HCT116 (cell line): ENCODE measurements at regions not wholly inside any gene's neighbourhood (a gene's known extent, or its start where the extent isn't known, plus 50 kb on each side); places are given as distances from the start of the nearest gene placed in this dataset.

Source experiments
- ATAC-seq: fragments of 200-7000 bp; cut with Tn5 transposase; 2 replicates; pipeline ENCODE4 v1.9.1; 2020; ENCODE audit warnings: mild to moderate bottlenecking, moderate library complexity
- BruUV-seq: library from RNA; stranded (reverse); fragments of 400-500 nt; replicated peaks from 2 replicates; lab custom pipeline; 2021; lab: Mats Ljungman, UMichigan
- CTCF ChIA-PET: fragments of 300-600 bp; sonication (Branson Sonifier 250); formaldehyde crosslinking; loops from one replicate; lab custom pipeline; 2021; ENCODE audit warnings: antibody characterized with exemption; lab: Charles Lee
- POLR2A ChIA-PET: fragments of 300-600, 350-600 bp; sonication (Branson Sonifier 250); formaldehyde crosslinking; loops from one replicate; lab custom pipeline; 2021; ENCODE audit warnings: antibody characterized with exemption; lab: Charles Lee
- RAD21 ChIA-PET, 2 experiments: fragments of 300-600 bp; sonication (Branson Sonifier 250); formaldehyde crosslinking; loops; one replicate each; lab custom pipeline; 2023; ENCODE audit warnings: low total read pairs in 2 of 2; ENCODE audit not compliant: uncharacterized antibody in 2 of 2, unreplicated experiment in 2 of 2, low non-redundant PET in 1 of 2; lab: Charles Lee
- DNase-seq: peaks from one replicate; pipeline ENCODE4 v3.0.0-alpha.2; 2010; ENCODE audit warnings: low read depth, low spot score
- H2AFZ ChIP-seq: fragments of 200-600 bp; shearing (Covaris generic), sonication (generic); 2 replicates; pipeline ENCODE4 v1.6.1; 2017; ENCODE audit warnings: low read depth, mixed run types, mixed read lengths, antibody characterized with exemption, low read length; ENCODE audit not compliant: poor library complexity, severe bottlenecking
- H3K27ac ChIP-seq: 2 replicates; pipeline ENCODE4 v1.5.1; 2012; ENCODE audit warnings: low read depth, low read length
- H3K27me3 ChIP-seq: fragments of 200-600 bp; sonication (generic); 2 replicates; pipeline ENCODE4 v1.6.1; 2016; ENCODE audit warnings: mixed run types, low read length, mixed read lengths; ENCODE audit not compliant: insufficient read depth
- H3K36me3 ChIP-seq, 2 experiments: fragments of 200-500 bp in 1 of 2; fragments of 200-600 bp in 1 of 2; sonication (Bioruptor generic) in 1 of 2; sonication (generic) in 1 of 2; 2 replicates each; pipeline versions ENCODE4 v1.5.1 to v1.6.1; 2014 to 2016; ENCODE audit warnings: low read length in 2 of 2, inconsistent platforms in 1 of 2, mixed read lengths in 1 of 2, mixed run types in 1 of 2; ENCODE audit not compliant: insufficient read depth in 2 of 2, control insufficient read depth in 1 of 2
- H3K4me1 ChIP-seq, 2 experiments: fragments of 200-600 bp in 1 of 2; sonication (generic) in 1 of 2; 2 replicates each; pipeline versions ENCODE4 v1.5.1 to v1.6.1; 2012 to 2017; ENCODE audit warnings: low read length in 2 of 2, inconsistent platforms in 1 of 2, mild to moderate bottlenecking in 1 of 2, mixed read lengths in 1 of 2, mixed run types in 1 of 2, moderate library complexity in 1 of 2; ENCODE audit not compliant: insufficient read depth in 2 of 2, control insufficient read depth in 1 of 2
- H3K4me2 ChIP-seq: fragments of 200-600 bp; sonication (generic); 2 replicates; pipeline ENCODE4 v1.6.1; 2017; ENCODE audit warnings: mixed run types, low read length, mixed read lengths
- H3K4me3 ChIP-seq, 2 experiments: fragments of 200-600 bp in 1 of 2; sonication (generic) in 1 of 2; replicated peaks in 1 of 2; 2 replicates each; pipeline ENCODE4 v1.5.1; 2011 to 2016; ENCODE audit warnings: low read length in 2 of 2, control low read depth in 1 of 2, low read depth in 1 of 2, mild to moderate bottlenecking in 1 of 2, mixed read lengths in 1 of 2, mixed run types in 1 of 2
- H3K79me2 ChIP-seq: fragments of 200-600 bp; sonication (generic); 2 replicates; pipeline ENCODE4 v1.6.1; 2017; ENCODE audit warnings: mild to moderate bottlenecking, mixed run types, low read length, moderate library complexity, mixed read lengths; ENCODE audit not compliant: insufficient read depth
- H3K9ac ChIP-seq: fragments of 200-600 bp; sonication (generic); 2 replicates; pipeline ENCODE4 v1.6.1; 2016; ENCODE audit warnings: low read length, mixed read lengths
- H3K9me2 ChIP-seq: fragments of 200-600 bp; sonication (generic), shearing (Covaris generic); 2 replicates; pipeline ENCODE4 v1.6.1; 2017; ENCODE audit warnings: mixed run types, mild to moderate bottlenecking, moderate library complexity; ENCODE audit not compliant: insufficient read depth
- H3K9me3 ChIP-seq, 2 experiments: fragments of 200-500 bp in 1 of 2; fragments of 200-600 bp in 1 of 2; sonication (Bioruptor generic) in 1 of 2; sonication (generic) in 1 of 2; 2 replicates each; pipeline ENCODE4 v1.6.1; 2014 to 2017; ENCODE audit warnings: low read length in 2 of 2, mixed read lengths in 2 of 2, inconsistent platforms in 1 of 2, low read depth in 1 of 2, mild to moderate bottlenecking in 1 of 2, mixed run types in 1 of 2, moderate library complexity in 1 of 2; ENCODE audit not compliant: control insufficient read depth in 1 of 2, insufficient read depth in 1 of 2
- H4K20me1 ChIP-seq: fragments of 200-600 bp; sonication (generic), shearing (Covaris generic); 2 replicates; pipeline ENCODE4 v1.6.1; 2017; ENCODE audit warnings: mixed run types, mild to moderate bottlenecking, moderate library complexity; ENCODE audit not compliant: insufficient read depth
- ELF1 ChIP-seq: IDR thresholded peaks from 2 replicates; pipeline ENCODE4 v1.6.1; 2012; ENCODE audit warnings: low read depth, borderline replicate concordance
- EZH2 ChIP-seq: fragments of 200-600 bp; sonication (generic); IDR thresholded peaks from 2 replicates; pipeline ENCODE4 v1.6.1; 2017; ENCODE audit warnings: antibody characterized with exemption, mixed run types
- FOSL1 ChIP-seq: IDR thresholded peaks from 2 replicates; pipeline ENCODE4 v1.6.1; 2012; ENCODE audit warnings: low read depth
- JUND ChIP-seq: IDR thresholded peaks from 2 replicates; pipeline ENCODE4 v1.6.1; 2012
- MAX ChIP-seq: IDR thresholded peaks from 2 replicates; pipeline ENCODE4 v1.6.1; 2012
- RAD21 ChIP-seq: IDR thresholded peaks from 2 replicates; pipeline ENCODE4 v1.6.1; 2012; ENCODE audit warnings: low read depth, mild to moderate bottlenecking
- REST ChIP-seq: IDR thresholded peaks from 2 replicates; pipeline ENCODE4 v1.6.1; 2012; ENCODE audit warnings: low read depth
- SIN3A ChIP-seq: IDR thresholded peaks from 2 replicates; pipeline ENCODE4 v1.6.1; 2012; ENCODE audit warnings: low read depth
- SP1 ChIP-seq: IDR thresholded peaks from 2 replicates; pipeline ENCODE4 v1.6.1; 2012; ENCODE audit warnings: low read depth
- TCF7L2 ChIP-seq: IDR thresholded peaks from 2 replicates; pipeline ENCODE4 v1.7.0; 2011; ENCODE audit warnings: borderline replicate concordance, inconsistent platforms; ENCODE audit not compliant: insufficient read depth, insufficient read length; ENCODE audit errors: extremely low read depth
- YY1 ChIP-seq: IDR thresholded peaks from 2 replicates; pipeline ENCODE4 v1.6.1; 2011; ENCODE audit warnings: low read length, low read depth, moderate library complexity, mild to moderate bottlenecking; ENCODE audit not compliant: insufficient replicate concordance; ENCODE audit errors: extremely low read depth
- ZFX ChIP-seq: fragments of 450-650 bp; IDR thresholded peaks from 2 replicates; pipeline ENCODE4 v1.6.1; 2017
- ZNF274 ChIP-seq: fragments of 200-500 bp; sonication (Bioruptor generic); IDR thresholded peaks from 2 replicates; pipeline ENCODE4 v1.6.1; 2014; ENCODE audit warnings: mild to moderate bottlenecking, low read depth, low read length, inconsistent platforms
- intact Hi-C: fragments of 100-400 bp; cut with micrococcal nuclease; formaldehyde crosslinking; loops from 2 replicates; pipeline ENCODE4 v1.10.0; 2022
- TF ChIP-seq, protein P1 (sequence below), 3 experiments: fragments of 200-600 bp in 1 of 3; sonication (generic) in 1 of 3; IDR thresholded peaks in 2 of 3; conservative IDR thresholded peaks in 1 of 3; 2 replicates each; pipeline ENCODE4 v1.5.1; 2012 to 2017; ENCODE audit warnings: low read depth in 2 of 3, low read length in 2 of 3, antibody characterized with exemption in 1 of 3, borderline replicate concordance in 1 of 3, control low read depth in 1 of 3, mild to moderate bottlenecking in 1 of 3, mixed read lengths in 1 of 3, mixed run types in 1 of 3, moderate library complexity in 1 of 3; ENCODE audit not compliant: insufficient read depth in 1 of 3

DNA sequence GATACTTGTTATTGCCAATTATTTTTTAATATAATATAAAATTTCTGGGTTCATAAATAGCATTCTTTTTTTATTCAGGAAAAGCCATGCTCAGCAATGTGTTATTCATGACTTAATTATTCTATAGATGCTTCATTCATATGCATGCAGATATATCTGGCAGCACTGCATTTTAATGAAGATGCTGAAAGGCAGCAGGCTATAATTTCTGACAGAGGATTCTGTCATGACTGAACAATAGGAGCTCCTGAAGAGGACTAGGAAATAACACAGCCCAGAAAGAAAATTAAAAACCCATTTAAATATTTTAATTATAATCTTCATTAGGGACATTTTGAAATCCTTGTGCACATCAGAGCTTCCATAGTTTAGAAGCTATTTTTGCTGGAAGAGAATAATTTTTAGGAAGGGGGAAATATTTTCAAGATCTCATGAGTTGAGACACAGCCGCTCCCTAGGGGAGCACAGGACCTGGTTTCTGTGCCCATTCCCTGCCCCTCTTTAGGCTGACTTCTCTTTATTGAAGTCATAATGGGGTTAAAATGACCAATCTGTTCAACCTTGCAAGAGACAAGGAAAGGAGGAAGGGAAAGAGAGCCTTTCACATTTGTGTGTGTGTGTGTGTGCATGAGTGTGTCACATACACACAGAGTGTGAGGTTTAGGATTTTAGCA, 83.9 kb downstream of the RPE65 start:
- TF ChIP-seq SIN3A: no peak
- no peak for TF ChIP-seq ELF1
- no peak for TF ChIP-seq TCF7L2
- TF ChIP-seq FOSL1: no peak
- no peak for TF ChIP-seq JUND
- TF ChIP-seq, all 23 proteins: peak for 0
- Histone ChIP-seq H4K20me1 (no peaks in the 10 kb centered on the region), H3K4me2 (no peak overlapping the region), H3K27ac (no peak overlapping the region), H2AFZ (no peak overlapping the region), H3K27me3 (no peaks in the 10 kb centered on the region), H3K9ac (no peak overlapping the region), H3K4me1 (0 out of 4 replicates have a peak, but pooled peaks cover 0 to 6% of the 10 kb centered on the region in 2 experiments), H3K4me3 (no peak overlapping the region), H3K9me2 (peaks cover 6% of the 10 kb centered on the region; the same call in 1 of the 2 replicates), H3K9me3 (no peaks in the 10 kb centered on the region), H3K36me3 (no peaks in the 10 kb centered on the region), H3K79me2 (no peaks in the 10 kb centered on the region)
- POLR2A ChIA-PET: interaction anchor here (0.7 kb wide), 1 partner anchor 12 kb away, joined by 3 read pairs; no protein-coding TSS in a partner anchor
- intact Hi-C loops: no loop called here
- no TSS peak for BruUV-seq
- DNase-seq: no peak
- RAD21 ChIA-PET: no interaction called here
- no peak for ATAC-seq
- CTCF ChIA-PET: no interaction called here

DNA sequence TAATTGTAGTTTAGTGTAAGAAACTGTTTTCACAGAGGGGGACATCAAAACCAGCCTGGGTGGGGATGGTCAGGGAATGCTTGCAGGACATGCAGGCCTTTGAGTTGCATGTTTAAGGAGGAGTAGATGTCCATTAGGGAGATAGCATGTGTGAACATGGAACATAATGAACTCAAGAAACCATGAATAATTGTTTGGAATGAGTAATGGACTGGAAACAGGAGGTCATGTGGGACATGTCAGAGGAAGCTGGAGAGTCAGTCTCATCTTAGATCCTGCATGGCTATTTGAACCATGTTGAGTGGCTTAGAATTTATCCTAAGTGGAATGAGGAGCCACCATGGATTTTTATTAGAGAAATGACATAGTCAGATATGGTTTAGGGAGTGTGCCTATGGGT, 86.4 kb downstream of the RPE65 start:
- H3K27ac ChIP-seq: no peak overlapping the region
- CTCF ChIA-PET: no interaction called here
- H3K4me2 ChIP-seq: no peak overlapping the region
- H3K36me3 ChIP-seq: no peaks in the 10 kb centered on the region
- H2AFZ ChIP-seq: no peak overlapping the region
- H3K9ac ChIP-seq: no peak overlapping the region
- RAD21 ChIA-PET: no interaction called here
- TF ChIP-seq ZFX (no peak), ZNF274 (no peak), ELF1 (no peak), RAD21 (no peak), REST (no peak), FOSL1 (no peak), SP1 (no peak), MAX (no peak), EZH2 (no peak), YY1 (no peak)
- TF ChIP-seq, protein P1, sequence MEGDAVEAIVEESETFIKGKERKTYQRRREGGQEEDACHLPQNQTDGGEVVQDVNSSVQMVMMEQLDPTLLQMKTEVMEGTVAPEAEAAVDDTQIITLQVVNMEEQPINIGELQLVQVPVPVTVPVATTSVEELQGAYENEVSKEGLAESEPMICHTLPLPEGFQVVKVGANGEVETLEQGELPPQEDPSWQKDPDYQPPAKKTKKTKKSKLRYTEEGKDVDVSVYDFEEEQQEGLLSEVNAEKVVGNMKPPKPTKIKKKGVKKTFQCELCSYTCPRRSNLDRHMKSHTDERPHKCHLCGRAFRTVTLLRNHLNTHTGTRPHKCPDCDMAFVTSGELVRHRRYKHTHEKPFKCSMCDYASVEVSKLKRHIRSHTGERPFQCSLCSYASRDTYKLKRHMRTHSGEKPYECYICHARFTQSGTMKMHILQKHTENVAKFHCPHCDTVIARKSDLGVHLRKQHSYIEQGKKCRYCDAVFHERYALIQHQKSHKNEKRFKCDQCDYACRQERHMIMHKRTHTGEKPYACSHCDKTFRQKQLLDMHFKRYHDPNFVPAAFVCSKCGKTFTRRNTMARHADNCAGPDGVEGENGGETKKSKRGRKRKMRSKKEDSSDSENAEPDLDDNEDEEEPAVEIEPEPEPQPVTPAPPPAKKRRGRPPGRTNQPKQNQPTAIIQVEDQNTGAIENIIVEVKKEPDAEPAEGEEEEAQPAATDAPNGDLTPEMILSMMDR (IDR thresholded peaks at IDR 0.05 in 2 of 3, conservative IDR thresholded peaks at IDR 0.05 in 1 of 3; ENCODE audit: borderline replicate concordance in 1 of 3, insufficient read depth in 1 of 3, low read depth in 2 of 3, low read length in 2 of 3): no peak
- H3K9me2 ChIP-seq: peaks cover 6% of the 10 kb centered on the region; the same call in 1 of the 2 replicates
- DNase-seq (no peak), ATAC-seq (no peak)
- H3K9me3 ChIP-seq: no peaks in the 10 kb centered on the region
- peaks cover 0 to 10% of the 10 kb centered on the region in 2 experiments; a peak in 1 of 4 replicates for H3K4me1 ChIP-seq
- POLR2A ChIA-PET: no interaction called here
- intact Hi-C loops: no loop called here
- BruUV-seq: no TSS peak
- H3K79me2 ChIP-seq: no peaks in the 10 kb centered on the region
- no peaks in the 10 kb centered on the region for H4K20me1 ChIP-seq
- H3K4me3 ChIP-seq: no peak overlapping the region
- no peaks in the 10 kb centered on the region for H3K27me3 ChIP-seq
